Hepatic stellate cell (primary cell): ENCODE measurements at regions not wholly inside any gene's neighbourhood (a gene's known extent, or its start where the extent isn't known, plus 50 kb on each side); places are given as distances from the start of the nearest gene placed in this dataset.

Experiments used
- DNase-seq: peaks from one replicate; pipeline ENCODE4 v3.0.0; 2011; ENCODE audit warnings: low spot score

GRCh38 chr4:22957774-22958309, 265.1 kb downstream of the GBA3 start:
- DNase-seq, result no peak

GRCh38 chr4:22949161-22949855, 256.6 kb downstream of the GBA3 start:
- no peak for DNase-seq

GRCh38 chr4:22947851-22948250, 255.1 kb downstream of the GBA3 start:
- DNase-seq, result no peak

- no peak for DNase-seq
Observed at GRCh38 chr4:22942920-22943559, 250.3 kb downstream of the GBA3 start.

GRCh38 chr4:22941688-22942375, 249.1 kb downstream of the GBA3 start:
- DNase-seq, result no peak

- DNase-seq, result no peak
Observed at GRCh38 chr4:22932326-22932725, 239.6 kb downstream of the GBA3 start.

GRCh38 chr4:22922426-22922825, 229.7 kb downstream of the GBA3 start:
- no peak for DNase-seq

GRCh38 chr4:22921936-22922335, 229.2 kb downstream of the GBA3 start:
- DNase-seq, result no peak

GRCh38 chr4:22911285-22911684, 218.5 kb downstream of the GBA3 start:
- no peak for DNase-seq

GRCh38 chr4:22910200-22910599, 217.5 kb downstream of the GBA3 start:
- no peak for DNase-seq

GRCh38 chr4:22906045-22906444, 213.3 kb downstream of the GBA3 start:
- no peak for DNase-seq

GRCh38 chr4:22903913-22904312, 211.2 kb downstream of the GBA3 start:
- no peak for DNase-seq

GRCh38 chr4:22901631-22902030, 208.9 kb downstream of the GBA3 start:
- DNase-seq, result no peak

- no peak for DNase-seq
Observed at GRCh38 chr4:22900876-22901275, 208.1 kb downstream of the GBA3 start.

GRCh38 chr4:22897520-22898108, 204.9 kb downstream of the GBA3 start:
- DNase-seq, result no peak

- no peak for DNase-seq
Observed at GRCh38 chr4:22895482-22895881, 202.7 kb downstream of the GBA3 start.

GRCh38 chr4:22884157-22884556, 191.4 kb downstream of the GBA3 start:
- no peak for DNase-seq

- no peak for DNase-seq
Observed at GRCh38 chr4:22881411-22881810, 188.7 kb downstream of the GBA3 start.

GRCh38 chr4:22877486-22878052, 184.8 kb downstream of the GBA3 start:
- DNase-seq, result no peak

GRCh38 chr4:22876270-22876669, 183.5 kb downstream of the GBA3 start:
- DNase-seq, result no peak

GRCh38 chr4:22875587-22876257, 183.0 kb downstream of the GBA3 start:
- no peak for DNase-seq
